SK-N-SH treated with all-trans-retinoic acid at 6 μM for 48 hours (cell line): ENCODE measurements at regions not wholly inside any gene's neighbourhood (a gene's known extent, or its start where the extent isn't known, plus 50 kb on each side); places are given as distances from the start of the nearest gene placed in this dataset.

ENCODE experiments used
- ATAC-seq: fragments of 200-7000 bp; cut with Tn5 transposase; 3 replicates; pipeline ENCODE4 v1.9.1; 2020; ENCODE audit warnings: mild to moderate bottlenecking, moderate library complexity
- ARNTL ChIP-seq: fragments of 450-650 bp; formaldehyde crosslinking; IDR thresholded peaks from 2 replicates; pipeline ENCODE4 v1.5.0; 2020; ENCODE audit warnings: low read depth, mild to moderate bottlenecking, moderate library complexity, borderline replicate concordance
- BACH2 ChIP-seq: fragments of 250-450 bp; sonication (Bioruptor Pico); IDR thresholded peaks from 2 replicates; pipeline ENCODE4 v1.9.0; 2021; ENCODE audit warnings: mild to moderate bottlenecking, borderline replicate concordance
- CREB5 ChIP-seq: fragments of 250-450 bp; sonication (Bioruptor Pico); IDR thresholded peaks from 2 replicates; pipeline ENCODE4 v1.5.1; 2020; ENCODE audit warnings: low read depth, mild to moderate bottlenecking, moderate library complexity
- CSDC2 ChIP-seq: fragments of 250-450 bp; sonication (Bioruptor Pico); IDR thresholded peaks from 2 replicates; pipeline ENCODE4 v1.5.0; 2020; ENCODE audit warnings: mild to moderate bottlenecking, moderate library complexity
- CSRNP3 ChIP-seq: fragments of 250-450 bp; sonication (Bioruptor Pico); IDR thresholded peaks from 2 replicates; pipeline ENCODE4 v1.5.1; 2021; ENCODE audit warnings: mild to moderate bottlenecking, moderate library complexity
- ESRRG ChIP-seq: fragments of 250-450 bp; sonication (Bioruptor Pico); IDR thresholded peaks from 2 replicates; pipeline ENCODE4 v1.6.1; 2021; ENCODE audit warnings: mild to moderate bottlenecking
- GLIS3 ChIP-seq: fragments of 250-450 bp; sonication (Bioruptor Pico); IDR thresholded peaks from 2 replicates; pipeline ENCODE4 v1.5.0; 2020; ENCODE audit warnings: mild to moderate bottlenecking, moderate library complexity
- ISL1 ChIP-seq: fragments of 250-450 bp; sonication (Bioruptor Pico); IDR thresholded peaks from 2 replicates; pipeline ENCODE4 v2.1.2; 2022; ENCODE audit warnings: mild to moderate bottlenecking, moderate library complexity
- PATZ1 ChIP-seq: fragments of 250-450 bp; sonication (Bioruptor Pico); IDR thresholded peaks from 2 replicates; pipeline ENCODE4 v1.8.0; 2020; ENCODE audit warnings: mild to moderate bottlenecking, moderate library complexity, borderline replicate concordance
- POU6F1 ChIP-seq: fragments of 250-450 bp; sonication (Bioruptor Pico); IDR thresholded peaks from 2 replicates; pipeline ENCODE4 v1.8.0; 2021; ENCODE audit warnings: low read depth, mild to moderate bottlenecking, moderate library complexity, borderline replicate concordance
- PPARA ChIP-seq: fragments of 250-450 bp; sonication (Bioruptor Pico); IDR thresholded peaks from 2 replicates; pipeline ENCODE4 v1.5.0; 2020; ENCODE audit warnings: mild to moderate bottlenecking, borderline replicate concordance
- RARB ChIP-seq: fragments of 250-450 bp; sonication (Bioruptor Pico); IDR thresholded peaks from 2 replicates; pipeline ENCODE4 v1.8.0; 2021; ENCODE audit warnings: mild to moderate bottlenecking, moderate library complexity
- SNAI2 ChIP-seq: fragments of 250-450 bp; sonication (Bioruptor Pico); IDR thresholded peaks from 2 replicates; pipeline ENCODE4 v1.5.0; 2020; ENCODE audit warnings: mild to moderate bottlenecking, moderate library complexity
- TCF4 ChIP-seq: fragments of 250-450 bp; sonication (Bioruptor Pico); IDR thresholded peaks from 2 replicates; pipeline ENCODE4 v1.8.0; 2021; ENCODE audit warnings: mild to moderate bottlenecking, moderate library complexity, borderline replicate concordance
- TSHZ2 ChIP-seq: fragments of 250-450 bp; sonication (Bioruptor Pico); IDR thresholded peaks from 2 replicates; pipeline ENCODE4 v1.5.0; 2020; ENCODE audit warnings: mild to moderate bottlenecking, moderate library complexity
- ZC3H10 ChIP-seq: fragments of 250-450 bp; sonication (Bioruptor Pico); IDR thresholded peaks from 2 replicates; pipeline ENCODE4 v1.5.1; 2021; ENCODE audit warnings: mild to moderate bottlenecking, moderate library complexity
- ZNF565 ChIP-seq: fragments of 450-650 bp; formaldehyde crosslinking; conservative IDR thresholded peaks from 2 replicates; pipeline ENCODE4 v1.5.0; 2020; ENCODE audit warnings: low read depth, mild to moderate bottlenecking, moderate library complexity
- ZNF70 ChIP-seq: fragments of 450-650 bp; formaldehyde crosslinking; IDR thresholded peaks from 2 replicates; pipeline ENCODE4 v1.5.0; 2020; ENCODE audit warnings: mild to moderate bottlenecking, moderate library complexity
- ZNF8 ChIP-seq: fragments of 450-650 bp; formaldehyde crosslinking; IDR thresholded peaks from 2 replicates; pipeline ENCODE4 v1.5.0; 2020; ENCODE audit warnings: mild to moderate bottlenecking, moderate library complexity

- TF ChIP-seq CSDC2 (no peak), CSRNP3 (CRISPR knock-in tag) (no peak), CREB5 (no peak), ESRRG (CRISPR knock-in tag) (no peak), BACH2 (CRISPR knock-in tag) (no peak), ZNF565 (CRISPR knock-in tag) (no peak), ISL1 (no peak), ZNF70 (CRISPR knock-in tag) (no peak), RARB (CRISPR knock-in tag) (no peak), ZNF8 (CRISPR knock-in tag) (no peak), TSHZ2 (no peak), TCF4 (CRISPR knock-in tag) (no peak), POU6F1 (no peak), SNAI2 (no peak), PATZ1 (no peak)
- TF ChIP-seq, all 23 proteins: peak for 0
- ATAC-seq, result no peak
These were observed 552.9 kb upstream of the CAMK1G start for GRCh38 chr1:209030454-209031167.

- no peak for ATAC-seq
- TF ChIP-seq ZC3H10 (CRISPR knock-in tag) (no peak), CSRNP3 (CRISPR knock-in tag) (no peak), RARB (CRISPR knock-in tag) (no peak), ZNF565 (CRISPR knock-in tag) (no peak), PPARA (no peak), CREB5 (no peak), ARNTL (CRISPR knock-in tag) (no peak), GLIS3 (CRISPR knock-in tag) (no peak)
- TF ChIP-seq, all 23 proteins: peak for 0
These were observed 546.5 kb upstream of the CAMK1G start for GRCh38 chr1:209037064-209037463.
